ENCODE measurements at regions not wholly inside any gene's neighbourhood (a gene's known extent, or its start where the extent isn't known, plus 50 kb on each side); places are given as distances from the start of the nearest gene placed in this dataset.

DNA sequence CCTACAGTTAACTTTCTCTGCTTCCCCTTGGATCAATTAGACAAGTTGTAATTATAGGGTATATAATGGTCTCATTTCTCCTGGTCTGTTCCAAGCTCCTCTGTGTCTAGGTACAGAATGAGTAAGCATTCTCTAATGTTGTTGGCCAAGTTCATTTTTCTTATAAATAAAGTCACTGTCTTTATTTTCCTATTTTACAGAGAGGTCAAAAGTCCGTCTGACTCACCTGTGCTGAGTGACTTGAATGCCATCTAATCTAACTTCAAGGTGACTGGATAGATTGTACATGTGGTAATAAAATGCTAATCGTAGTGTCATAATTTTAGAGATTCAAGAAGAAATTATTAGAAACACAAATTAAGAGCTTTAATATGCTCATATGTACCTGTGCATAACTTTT, 500.2 kb downstream of the PDCD6IP start:
- H3K4me3 ChIP-seq (ENCODE audit: low read depth, low read length), result no peak overlapping the region
- TF ChIP-seq, protein P1, sequence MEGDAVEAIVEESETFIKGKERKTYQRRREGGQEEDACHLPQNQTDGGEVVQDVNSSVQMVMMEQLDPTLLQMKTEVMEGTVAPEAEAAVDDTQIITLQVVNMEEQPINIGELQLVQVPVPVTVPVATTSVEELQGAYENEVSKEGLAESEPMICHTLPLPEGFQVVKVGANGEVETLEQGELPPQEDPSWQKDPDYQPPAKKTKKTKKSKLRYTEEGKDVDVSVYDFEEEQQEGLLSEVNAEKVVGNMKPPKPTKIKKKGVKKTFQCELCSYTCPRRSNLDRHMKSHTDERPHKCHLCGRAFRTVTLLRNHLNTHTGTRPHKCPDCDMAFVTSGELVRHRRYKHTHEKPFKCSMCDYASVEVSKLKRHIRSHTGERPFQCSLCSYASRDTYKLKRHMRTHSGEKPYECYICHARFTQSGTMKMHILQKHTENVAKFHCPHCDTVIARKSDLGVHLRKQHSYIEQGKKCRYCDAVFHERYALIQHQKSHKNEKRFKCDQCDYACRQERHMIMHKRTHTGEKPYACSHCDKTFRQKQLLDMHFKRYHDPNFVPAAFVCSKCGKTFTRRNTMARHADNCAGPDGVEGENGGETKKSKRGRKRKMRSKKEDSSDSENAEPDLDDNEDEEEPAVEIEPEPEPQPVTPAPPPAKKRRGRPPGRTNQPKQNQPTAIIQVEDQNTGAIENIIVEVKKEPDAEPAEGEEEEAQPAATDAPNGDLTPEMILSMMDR (IDR thresholded peaks at IDR 0.05; ENCODE audit: insufficient read depth, low read length, severe bottlenecking), result no peak
- no peaks in the 10 kb centered on the region for H3K27me3 ChIP-seq (ENCODE audit: control insufficient read depth, insufficient read depth, low read length)
- no peaks in the 10 kb centered on the region for H3K36me3 ChIP-seq (ENCODE audit: control insufficient read depth, insufficient read depth, low read length)
- FAIRE-seq (no peak), DNase-seq (ENCODE audit: low read depth) (peak; percentile 7)

GRCh38 chr3:34300621-34301020, 502.2 kb downstream of the PDCD6IP start:
- Histone ChIP-seq H3K27me3 (ENCODE audit: control insufficient read depth, insufficient read depth, low read length) (no peaks in the 10 kb centered on the region), H3K36me3 (ENCODE audit: control insufficient read depth, insufficient read depth, low read length) (no peaks in the 10 kb centered on the region), H3K4me3 (ENCODE audit: low read depth, low read length) (no peak overlapping the region)
- TF ChIP-seq, protein P1 (IDR thresholded peaks at IDR 0.05; ENCODE audit: insufficient read depth, low read length, severe bottlenecking), result no peak
- DNase-seq (ENCODE audit: low read depth) (no peak), FAIRE-seq (no peak)

- no peak for FAIRE-seq
- TF ChIP-seq, protein P1 (IDR thresholded peaks at IDR 0.05; ENCODE audit: insufficient read depth, low read length, severe bottlenecking), result no peak
These were observed 502.9 kb downstream of the PDCD6IP start for GRCh38 chr3:34301313-34301712.

DNA sequence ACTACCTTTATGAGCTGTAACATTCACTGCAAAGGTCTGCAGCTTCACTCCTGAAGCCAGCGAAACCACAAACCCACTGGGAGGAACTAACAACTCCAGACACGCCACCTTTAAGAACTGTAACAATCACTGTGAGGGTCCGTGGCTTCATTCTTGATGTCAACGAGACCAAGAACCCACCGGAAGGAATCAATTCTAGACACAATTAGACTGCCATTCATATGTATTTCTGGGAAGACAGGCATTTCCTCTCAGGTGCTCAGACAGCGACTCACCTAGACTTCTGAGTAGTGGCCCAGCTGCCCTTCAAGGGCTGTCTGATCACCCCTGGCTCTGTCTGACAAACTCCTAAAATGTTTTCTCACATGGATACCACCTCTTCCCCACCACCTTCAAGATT, 506.8 kb downstream of the PDCD6IP start:
- FAIRE-seq, result no peak
- DNase-seq (ENCODE audit: low read depth), result peak; percentile 69
- no peaks in the 10 kb centered on the region for H3K36me3 ChIP-seq (ENCODE audit: control insufficient read depth, insufficient read depth, low read length)
- TF ChIP-seq, protein P1 (IDR thresholded peaks at IDR 0.05; ENCODE audit: insufficient read depth, low read length, severe bottlenecking), result no peak
- no peak overlapping the region for H3K4me3 ChIP-seq (ENCODE audit: low read depth, low read length)
- no peaks in the 10 kb centered on the region for H3K27me3 ChIP-seq (ENCODE audit: control insufficient read depth, insufficient read depth, low read length)

More at GRCh38 chr3:34301313-34301712, 502.9 kb downstream of the PDCD6IP start:
- Histone ChIP-seq H3K36me3 (ENCODE audit: control insufficient read depth, insufficient read depth, low read length) (no peaks in the 10 kb centered on the region), H3K4me3 (ENCODE audit: low read depth, low read length) (no peak overlapping the region), H3K27me3 (ENCODE audit: control insufficient read depth, insufficient read depth, low read length) (no peaks in the 10 kb centered on the region)
- no peak for DNase-seq (ENCODE audit: low read depth)

GRCh38 chr3:34312684-34313083, 514.3 kb downstream of the PDCD6IP start:
- Histone ChIP-seq H3K27me3 (ENCODE audit: control insufficient read depth, insufficient read depth, low read length) (no peaks in the 10 kb centered on the region), H3K4me3 (ENCODE audit: low read depth, low read length) (no peak overlapping the region), H3K36me3 (ENCODE audit: control insufficient read depth, insufficient read depth, low read length) (no peaks in the 10 kb centered on the region)
- DNase-seq (ENCODE audit: low read depth) (no peak), FAIRE-seq (no peak)
- TF ChIP-seq, protein P1 (IDR thresholded peaks at IDR 0.05; ENCODE audit: insufficient read depth, low read length, severe bottlenecking), result no peak

DNA sequence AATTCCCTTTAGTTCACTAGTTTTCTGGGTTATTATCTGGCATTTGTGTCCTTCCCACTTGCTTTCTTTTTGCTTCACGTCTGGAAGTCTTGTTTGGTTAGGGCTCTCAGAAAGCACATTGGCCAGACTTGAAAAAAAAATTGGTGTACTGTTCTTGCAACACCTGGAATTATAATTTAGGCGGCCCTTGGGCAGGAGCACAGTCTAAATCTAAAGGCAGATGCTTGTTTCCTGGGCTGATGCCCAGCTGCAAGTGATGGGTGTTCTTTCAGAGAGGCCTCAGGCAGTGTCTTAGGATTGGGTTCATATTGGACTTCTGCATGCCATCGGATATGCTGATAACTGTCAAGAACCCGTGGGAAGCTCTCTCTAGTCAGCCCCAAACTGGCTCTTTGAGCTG, 521.5 kb downstream of the PDCD6IP start:
- no peaks in the 10 kb centered on the region for H3K36me3 ChIP-seq (ENCODE audit: control insufficient read depth, insufficient read depth, low read length)
- no peak overlapping the region for H3K4me3 ChIP-seq (ENCODE audit: low read depth, low read length)
- FAIRE-seq (no peak), DNase-seq (ENCODE audit: low read depth) (no peak)
- TF ChIP-seq, protein P1 (IDR thresholded peaks at IDR 0.05; ENCODE audit: insufficient read depth, low read length, severe bottlenecking), result no peak
- H3K27me3 ChIP-seq (ENCODE audit: control insufficient read depth, insufficient read depth, low read length), result no peaks in the 10 kb centered on the region
